ENCODE measurements at regions not wholly inside any gene's neighbourhood (a gene's known extent, or its start where the extent isn't known, plus 50 kb on each side); places are given as distances from the start of the nearest gene placed in this dataset.

GRCh38 chr21:23853796-23854379, 1753.4 kb downstream of the MRPL39 start:
- TF ChIP-seq CTCF (IDR thresholded peaks at IDR 0.05; ENCODE audit: borderline replicate concordance, extremely low read depth, low read length, poor library complexity, severe bottlenecking) (peak; percentile 76), EZH2 (IDR thresholded peaks at IDR 0.05; ENCODE audit: borderline replicate concordance, low read depth, low read length, severe bottlenecking) (no peak)

Data from DND-41 (cell line).